CD4-positive, alpha-beta T cell treated with Interleukin-17A for 4 hours (primary cell): ENCODE measurements at regions not wholly inside any gene's neighbourhood (a gene's known extent, or its start where the extent isn't known, plus 50 kb on each side); places are given as distances from the start of the nearest gene placed in this dataset.

Source experiments
- DNase-seq: peaks from one replicate; pipeline ENCODE4 v3.0.0-alpha.2; 2020; ENCODE audit warnings: mixed read lengths

DNA sequence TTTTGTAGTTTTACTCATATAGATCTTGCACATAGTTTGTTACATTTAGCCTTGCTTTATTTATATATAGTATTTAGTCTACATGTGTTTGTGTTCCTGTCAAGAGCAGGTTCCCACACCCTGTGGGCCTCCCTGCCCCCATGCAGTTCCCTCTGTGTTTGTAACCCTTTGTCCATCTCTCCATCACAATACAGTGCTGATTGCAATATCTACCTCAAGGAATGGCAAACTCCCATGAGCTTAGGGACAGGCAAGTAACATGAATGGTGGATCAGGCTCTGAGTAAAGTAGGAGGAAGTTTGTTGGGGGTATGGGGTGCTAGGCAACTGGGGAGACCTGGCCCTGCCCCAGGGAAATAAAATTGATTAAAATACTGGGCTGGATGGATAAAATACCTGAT is 151.9 kb upstream of the MYL2 start:
- no peak for DNase-seq

GRCh38 chr12:111069886-111070285 is 149.5 kb upstream of the MYL2 start:
- DNase-seq = no peak

GRCh38 chr12:111068290-111068689 is 147.9 kb upstream of the MYL2 start:
- peak; percentile 66 for DNase-seq

DNA sequence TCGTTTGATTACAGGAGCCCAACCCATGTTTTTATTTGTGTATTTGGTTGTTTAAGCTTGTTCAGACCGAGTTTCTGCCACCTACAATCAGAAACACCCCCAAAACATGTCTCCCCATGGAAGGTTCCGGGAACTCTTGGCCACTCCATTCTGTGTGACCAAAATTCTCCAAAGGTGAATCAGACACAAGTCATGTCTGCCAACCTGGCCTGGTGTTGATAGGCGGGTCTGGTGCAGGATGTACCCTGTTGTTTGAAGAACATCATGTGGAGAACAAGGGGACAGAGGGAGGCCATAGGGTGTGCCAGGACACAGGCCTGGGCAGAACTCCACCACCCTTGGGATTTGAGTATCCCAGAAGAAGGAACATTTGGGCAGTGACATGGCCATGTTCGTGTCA is 147.1 kb upstream of the MYL2 start:
- DNase-seq = no peak

GRCh38 chr12:111066744-111067437 is 146.5 kb upstream of the MYL2 start:
- DNase-seq = no peak

- no peak for DNase-seq
Observed at GRCh38 chr12:111064982-111065381, 144.6 kb upstream of the MYL2 start.

DNA sequence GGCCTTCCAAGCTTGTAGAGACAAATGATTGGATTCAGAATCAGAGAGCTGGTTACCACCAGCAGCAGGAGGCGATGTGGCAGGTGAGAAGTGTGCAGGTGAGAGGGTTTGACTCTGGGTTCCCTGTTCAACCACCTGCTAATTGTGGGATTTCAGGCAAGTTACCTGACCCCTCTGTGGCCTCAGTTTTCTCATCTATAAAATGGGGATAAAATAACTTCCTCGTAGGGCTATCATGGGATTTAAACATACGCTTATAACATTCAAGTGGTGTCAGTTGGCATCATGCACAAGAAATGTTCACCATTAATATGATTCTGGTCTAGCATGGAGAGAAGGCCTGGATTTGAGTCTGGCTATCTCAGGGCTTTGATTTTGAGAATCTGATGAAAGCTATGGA is 143.8 kb upstream of the MYL2 start:
- DNase-seq = no peak

GRCh38 chr12:111063295-111064026 is 143.1 kb upstream of the MYL2 start:
- DNase-seq = no peak

GRCh38 chr12:111057701-111058425 is 137.5 kb upstream of the MYL2 start:
- no peak for DNase-seq

- DNase-seq = peak; percentile 73
Observed at GRCh38 chr12:111056618-111057521, 136.5 kb upstream of the MYL2 start.

DNA sequence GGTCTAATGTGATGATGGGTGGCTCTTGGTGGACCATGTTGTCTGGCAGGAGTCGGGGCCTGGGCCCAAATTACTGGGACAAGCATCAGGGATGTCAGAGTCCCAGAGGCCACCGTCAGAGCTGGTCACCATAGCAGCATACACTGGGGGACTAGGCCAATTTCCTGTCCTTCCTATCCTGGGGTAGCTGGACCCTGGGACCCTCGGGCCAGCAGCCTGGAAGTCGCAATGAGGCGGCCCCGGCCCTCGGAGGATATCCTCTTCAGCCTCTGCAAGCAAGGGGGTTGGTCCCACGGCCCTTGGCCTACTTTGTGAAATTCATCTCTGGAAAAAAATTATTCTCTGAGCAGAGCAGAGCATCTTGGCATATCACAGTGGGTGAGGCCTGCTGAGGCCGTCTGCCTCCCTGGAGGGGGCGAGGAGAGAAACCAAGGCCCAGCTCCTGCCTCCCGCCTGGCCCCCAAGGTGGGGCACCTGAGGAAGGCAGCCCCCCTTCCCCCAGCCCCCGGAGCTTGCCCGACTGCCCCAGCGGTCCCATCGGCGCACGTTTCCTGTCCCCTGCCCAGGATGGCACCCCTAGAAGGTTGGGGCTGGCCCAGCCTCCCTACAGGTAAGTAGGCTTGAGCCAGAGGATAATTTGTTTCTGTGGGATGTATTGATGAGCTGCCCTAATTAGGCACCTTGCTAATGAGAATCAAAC is 135.0 kb upstream of the MYL2 start:
- no peak for DNase-seq

GRCh38 chr12:111048991-111049390 is 128.6 kb upstream of the MYL2 start:
- no peak for DNase-seq

DNA sequence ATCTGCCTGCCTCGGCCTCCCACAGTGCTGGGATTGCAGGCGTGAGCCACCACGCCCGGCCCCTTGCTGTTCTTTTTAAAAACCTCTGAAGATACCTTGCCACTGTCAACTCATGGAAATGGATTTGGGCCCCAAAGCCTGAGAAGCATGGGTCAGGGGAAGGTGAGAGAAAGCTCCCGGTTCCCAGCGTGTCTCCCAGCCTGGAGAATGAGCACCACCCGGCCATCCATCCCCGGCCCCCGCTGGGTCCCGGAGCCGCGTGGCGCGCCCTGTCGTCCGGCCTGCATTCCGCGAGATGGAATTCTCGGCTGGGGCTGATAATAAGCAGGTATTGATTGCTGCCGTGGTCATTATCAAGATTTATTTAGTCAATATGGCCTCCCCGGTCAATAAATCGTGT is 126.5 kb upstream of the MYL2 start:
- no peak for DNase-seq

- no peak for DNase-seq
Observed at GRCh38 chr12:111045941-111046340, 125.6 kb upstream of the MYL2 start.

- no peak for DNase-seq
Observed at GRCh38 chr12:111041091-111041490, 120.7 kb upstream of the MYL2 start.

DNA sequence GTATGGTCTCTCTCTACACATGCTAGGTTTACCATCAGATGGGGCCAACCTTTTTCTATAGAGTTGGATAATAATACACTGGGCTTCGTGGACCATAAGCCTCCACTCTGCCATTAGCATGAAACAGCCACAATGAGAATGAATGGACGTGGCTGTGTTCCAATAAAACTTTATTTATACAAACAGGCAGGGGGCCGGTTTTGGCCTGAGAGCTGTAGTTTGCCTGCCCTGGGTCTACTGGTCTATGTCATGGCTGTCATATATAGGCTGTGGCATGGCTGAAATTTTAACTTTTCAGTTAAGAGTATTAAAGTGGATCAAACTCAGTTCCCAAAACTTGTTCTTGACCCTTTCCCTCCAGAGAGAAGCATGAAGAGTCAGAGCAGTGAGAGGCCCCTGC is 120.3 kb upstream of the MYL2 start:
- DNase-seq = no peak

- DNase-seq = no peak
Observed at GRCh38 chr12:111038941-111039340, 118.6 kb upstream of the MYL2 start.

DNA sequence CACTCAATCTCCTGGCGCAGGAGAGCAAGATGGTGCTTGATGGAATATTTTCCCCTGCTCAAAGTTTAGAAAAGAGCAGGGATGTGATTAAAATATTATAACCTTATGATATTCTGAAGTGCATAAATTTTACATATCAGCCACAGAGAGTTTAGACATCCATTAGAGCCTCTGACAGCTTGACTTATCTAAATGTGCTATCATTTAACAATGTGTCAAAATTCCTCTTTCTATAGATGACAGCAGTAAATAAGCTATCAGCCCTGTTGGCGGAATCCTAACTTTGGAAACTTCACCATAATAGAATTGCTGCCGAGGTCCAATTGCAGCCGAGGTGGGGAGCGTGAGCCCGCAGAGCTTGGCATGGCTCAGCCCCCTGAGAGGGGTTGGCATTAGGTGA is 117.7 kb upstream of the MYL2 start:
- DNase-seq = no peak

DNA sequence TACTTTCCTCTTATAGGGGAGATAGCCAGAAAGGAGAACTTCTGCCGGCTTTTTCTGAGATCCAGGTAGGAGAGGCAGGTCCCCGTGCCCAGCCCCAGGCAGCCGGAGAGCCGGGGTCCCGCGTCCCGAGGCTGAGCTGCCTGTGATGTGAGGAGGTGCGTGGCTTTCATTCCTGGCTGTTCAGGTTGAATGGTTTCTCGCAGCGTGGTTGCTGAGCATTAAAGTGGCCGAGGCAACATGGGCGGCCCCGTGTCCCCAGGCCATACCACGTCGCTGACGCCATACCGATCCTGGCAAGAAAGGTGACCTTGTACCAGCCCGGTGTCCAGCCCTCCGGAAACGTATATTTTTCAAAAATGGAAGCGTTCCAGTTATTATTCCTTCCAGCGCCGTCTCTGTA is 116.7 kb upstream of the MYL2 start:
- no peak for DNase-seq

GRCh38 chr12:111035578-111036301 is 115.4 kb upstream of the MYL2 start:
- no peak for DNase-seq

DNA sequence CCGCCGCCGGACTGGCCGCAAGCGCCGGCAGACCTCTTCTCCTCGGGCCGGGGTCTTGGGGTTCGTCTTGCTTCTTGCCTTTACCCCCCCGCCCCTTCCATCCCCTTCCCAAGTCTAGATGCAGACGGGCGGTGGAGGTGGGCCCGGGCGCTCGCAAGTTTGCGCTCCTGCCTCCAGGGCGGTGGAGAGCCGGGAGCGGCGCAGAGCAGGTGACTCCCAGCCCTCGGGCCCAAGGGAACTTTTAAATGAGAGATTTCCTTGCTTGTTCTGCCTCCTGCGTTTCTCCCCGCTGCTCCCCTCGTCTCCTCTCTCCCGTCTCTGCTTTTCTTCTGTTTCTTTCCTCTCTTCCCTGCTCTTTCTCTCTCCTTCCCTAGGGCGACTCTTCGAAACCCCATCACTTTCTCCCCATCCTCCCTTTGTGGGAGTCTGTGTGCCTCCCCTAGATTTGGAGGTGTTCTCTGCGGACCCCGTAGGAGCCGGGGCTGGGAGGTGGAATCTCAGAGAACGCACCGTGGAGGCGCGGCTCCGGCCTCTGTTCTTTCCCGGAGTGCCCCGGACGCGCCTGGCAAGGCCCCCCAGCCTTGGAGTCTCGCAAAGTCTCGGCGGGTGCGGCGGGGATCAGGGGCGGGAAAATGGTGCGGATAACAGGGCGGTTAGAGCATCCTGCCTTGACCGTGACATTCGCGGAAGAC is 114.7 kb upstream of the MYL2 start:
- DNase-seq = no peak
